ENCODE measurements at regions not wholly inside any gene's neighbourhood (a gene's known extent, or its start where the extent isn't known, plus 50 kb on each side); places are given as distances from the start of the nearest gene placed in this dataset.

GRCh38 chr3:25038271-25038670 lies 389.8 kb upstream of the RARB start:
- H3K18ac ChIP-seq (ENCODE audit: low read depth, low read length) = no peak overlapping the region
- no peaks in the 10 kb centered on the region for H3K27me3 ChIP-seq (ENCODE audit: control insufficient read depth, insufficient read depth, low read length)
- H3K4me1 ChIP-seq (ENCODE audit: control insufficient read depth, insufficient read depth, low read length) = no peaks in the 10 kb centered on the region
- H4K8ac ChIP-seq (ENCODE audit: low read depth in 2 of 2, low read length in 2 of 2) = no peak overlapping the region
- H2AFZ ChIP-seq (replicated peaks; ENCODE audit: low read length, poor library complexity) = no peak overlapping the region
- CTCF ChIA-PET = no interaction called here
- H3K9me3 ChIP-seq (ENCODE audit: control insufficient read depth, insufficient read depth, low read length) = no peaks in the 10 kb centered on the region
- no peak for ATAC-seq (ENCODE audit: low read depth)
- H2AK5ac ChIP-seq (ENCODE audit: low read depth, low read length) = no peak overlapping the region
- POLR2A ChIA-PET (ENCODE audit: unreplicated experiment) = no interaction called here
- H3K36me3 ChIP-seq (ENCODE audit: control insufficient read depth, insufficient read depth, low read length) = no peaks in the 10 kb centered on the region
- in situ Hi-C loops (cut with MboI; ENCODE audit: low sequenced_read_pairs) (no loop called here), intact Hi-C loops (cut with micrococcal nuclease) (no loop called here), dilution Hi-C loops (cut with HindIII; ENCODE audit: low sequenced_read_pairs, unreplicated experiment) (no loop called here)
- H4K5ac ChIP-seq (ENCODE audit: low read depth, low read length) = no peak overlapping the region
- TF ChIP-seq CTCF (conservative IDR thresholded peaks at IDR 0.05; ENCODE audit: low read depth, low read length) (no peak), MAZ (IDR thresholded peaks at IDR 0.05; ENCODE audit: borderline replicate concordance, low read depth, low read length) (no peak), BHLHE40 (IDR thresholded peaks at IDR 0.05; ENCODE audit: low read depth, low read length) (no peak), CEBPB (IDR thresholded peaks at IDR 0.05; ENCODE audit: low read depth, low read length) (no peak), RFX5 (IDR thresholded peaks at IDR 0.05; ENCODE audit: low read depth, low read length) (no peak)
- no peak for DNase-seq
- H2BK15ac ChIP-seq (ENCODE audit: low read depth, low read length) = no peak overlapping the region
- H3K9ac ChIP-seq (ENCODE audit: low read depth, low read length) = no peak overlapping the region
- no peak overlapping the region for H2AK9ac ChIP-seq (replicated peaks; ENCODE audit: low read depth, low read length, poor library complexity)
- no peak overlapping the region for H3K23ac ChIP-seq (ENCODE audit: low read depth, low read length)
- no TSS peak for BruUV-seq (replicated peaks)
- no peak overlapping the region for H4K91ac ChIP-seq (ENCODE audit: insufficient read depth, low read depth, low read length)
- H3K4me2 ChIP-seq (ENCODE audit: low read depth, low read length) = no peak overlapping the region
- no peak overlapping the region for H3K56ac ChIP-seq (ENCODE audit: extremely low read depth, insufficient read depth, low read length)
- H3K4me3 ChIP-seq (ENCODE audit: insufficient read depth, low read depth, low read length) = no peak overlapping the region
- no peak overlapping the region for H3K27ac ChIP-seq (ENCODE audit: insufficient read depth, low read length)
- no peak overlapping the region for H2BK20ac ChIP-seq (ENCODE audit: low read depth, low read length)
- H2BK5ac ChIP-seq (ENCODE audit: low read depth, low read length, poor library complexity, severe bottlenecking) = no peak overlapping the region
- no peaks in the 10 kb centered on the region for H3K79me1 ChIP-seq (ENCODE audit: low read depth in 1 of 2, low read length in 2 of 2)
- no peak overlapping the region for H2BK120ac ChIP-seq (ENCODE audit: low read depth, low read length)
- no peak overlapping the region for H3K4ac ChIP-seq (ENCODE audit: low read depth, low read length)
- no peak overlapping the region for H3K14ac ChIP-seq (replicated peaks; ENCODE audit: low read depth, low read length)
- no peaks in the 10 kb centered on the region for H3K9me1 ChIP-seq (ENCODE audit: insufficient read depth, low read length)
- H4K20me1 ChIP-seq (ENCODE audit: insufficient read depth, low read length) = no peaks in the 10 kb centered on the region
